AG04450 (cell line): ENCODE measurements at regions not wholly inside any gene's neighbourhood (a gene's known extent, or its start where the extent isn't known, plus 50 kb on each side); places are given as distances from the start of the nearest gene placed in this dataset.

ENCODE experiments used
- CTCF ChIA-PET: fragments of 300-600, 350-600 bp; formaldehyde crosslinking; extraction: SDS; loops from one replicate; lab custom pipeline; 2022; ENCODE audit warnings: antibody characterized with exemption, inconsistent platforms; lab: Charles Lee
- POLR2A ChIA-PET: fragments of 350-600 bp; formaldehyde crosslinking; extraction: SDS; loops from one replicate; lab custom pipeline; 2021; ENCODE audit warnings: antibody characterized with exemption, inconsistent platforms; lab: Yijun Ruan, JAX
- DNase-seq: peaks from one replicate; pipeline ENCODE4 v3.0.0-alpha.2; 2011; ENCODE audit warnings: low read depth, low spot score
- H3K27ac ChIP-seq: one replicate; pipeline ENCODE4 v1.5.1; 2012; ENCODE audit warnings: low read depth, low read length, control low read depth
- H3K27me3 ChIP-seq: one replicate; pipeline ENCODE4 v1.6.0; 2012; ENCODE audit warnings: low read length; ENCODE audit not compliant: control insufficient read depth, insufficient read depth
- H3K4me3 ChIP-seq: 2 replicates; pipeline ENCODE4 v1.5.1; 2011; ENCODE audit warnings: mild to moderate bottlenecking, low read depth, low read length, control low read depth
- H3K9me3 ChIP-seq: 2 replicates; pipeline ENCODE4 v1.5.1; 2012; ENCODE audit warnings: low read length; ENCODE audit not compliant: control insufficient read depth, insufficient read depth
- TF ChIP-seq, protein P1 (sequence below): IDR thresholded peaks from 2 replicates; pipeline ENCODE4 v1.5.1; 2011; ENCODE audit warnings: low read depth, low read length, control low read depth, inconsistent platforms

DNA sequence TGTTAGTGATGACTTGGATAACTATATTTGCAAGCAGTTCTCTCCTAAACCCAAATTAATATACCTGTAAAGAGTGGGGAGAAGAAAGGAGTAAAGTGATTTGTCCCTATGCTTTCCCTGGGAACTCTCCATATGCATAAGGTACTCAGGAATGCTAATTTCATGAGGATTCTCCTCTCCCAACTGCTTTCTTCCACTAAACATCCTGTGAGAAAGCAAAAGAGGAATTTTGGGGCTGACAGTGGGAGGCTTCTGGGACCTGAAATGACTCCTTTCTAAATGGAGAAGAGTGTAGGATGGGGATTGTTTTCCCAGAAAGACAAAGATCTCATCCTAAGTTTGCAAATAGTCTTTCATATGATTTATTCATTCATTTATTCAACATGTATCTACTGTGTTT is 250.5 kb downstream of the TDRD3 start:
- H3K9me3 ChIP-seq, result no peaks in the 10 kb centered on the region
- CTCF ChIA-PET, result no interaction called here
- TF ChIP-seq, protein P1, sequence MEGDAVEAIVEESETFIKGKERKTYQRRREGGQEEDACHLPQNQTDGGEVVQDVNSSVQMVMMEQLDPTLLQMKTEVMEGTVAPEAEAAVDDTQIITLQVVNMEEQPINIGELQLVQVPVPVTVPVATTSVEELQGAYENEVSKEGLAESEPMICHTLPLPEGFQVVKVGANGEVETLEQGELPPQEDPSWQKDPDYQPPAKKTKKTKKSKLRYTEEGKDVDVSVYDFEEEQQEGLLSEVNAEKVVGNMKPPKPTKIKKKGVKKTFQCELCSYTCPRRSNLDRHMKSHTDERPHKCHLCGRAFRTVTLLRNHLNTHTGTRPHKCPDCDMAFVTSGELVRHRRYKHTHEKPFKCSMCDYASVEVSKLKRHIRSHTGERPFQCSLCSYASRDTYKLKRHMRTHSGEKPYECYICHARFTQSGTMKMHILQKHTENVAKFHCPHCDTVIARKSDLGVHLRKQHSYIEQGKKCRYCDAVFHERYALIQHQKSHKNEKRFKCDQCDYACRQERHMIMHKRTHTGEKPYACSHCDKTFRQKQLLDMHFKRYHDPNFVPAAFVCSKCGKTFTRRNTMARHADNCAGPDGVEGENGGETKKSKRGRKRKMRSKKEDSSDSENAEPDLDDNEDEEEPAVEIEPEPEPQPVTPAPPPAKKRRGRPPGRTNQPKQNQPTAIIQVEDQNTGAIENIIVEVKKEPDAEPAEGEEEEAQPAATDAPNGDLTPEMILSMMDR, result no peak

DNA sequence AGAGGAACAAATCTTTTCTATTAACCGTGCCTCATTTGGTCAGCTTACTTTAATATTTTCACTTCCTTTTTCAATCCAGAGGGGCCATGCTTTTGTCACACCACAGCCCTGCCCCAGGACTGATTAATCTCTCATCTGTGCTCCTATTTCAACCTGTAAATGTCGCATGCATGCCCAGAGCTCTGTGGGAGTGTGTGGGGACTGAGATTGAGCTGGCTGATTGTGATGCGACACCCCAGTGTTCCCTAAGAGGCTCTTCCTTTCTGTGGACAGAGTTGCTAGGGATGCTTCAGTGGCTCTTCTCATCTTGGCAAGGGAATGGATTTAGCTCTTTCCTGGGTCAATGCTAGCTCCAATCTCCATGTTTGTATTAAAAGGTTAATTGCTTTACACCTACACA is 249.6 kb downstream of the TDRD3 start:
- ChIA-PET POLR2A (no interaction called here), CTCF (no interaction called here)
- TF ChIP-seq, protein P1, result no peak
- Histone ChIP-seq H3K27me3 (no peaks in the 10 kb centered on the region), H3K9me3 (no peaks in the 10 kb centered on the region), H3K4me3 (no peak overlapping the region), H3K27ac (no peak overlapping the region)
- no peak for DNase-seq

More for the DNA sequence above, 250.5 kb downstream of the TDRD3 start:
- DNase-seq, result no peak
- no peak overlapping the region for H3K4me3 ChIP-seq
- no peak overlapping the region for H3K27ac ChIP-seq
- POLR2A ChIA-PET, result no interaction called here
- H3K27me3 ChIP-seq, result no peaks in the 10 kb centered on the region

DNA sequence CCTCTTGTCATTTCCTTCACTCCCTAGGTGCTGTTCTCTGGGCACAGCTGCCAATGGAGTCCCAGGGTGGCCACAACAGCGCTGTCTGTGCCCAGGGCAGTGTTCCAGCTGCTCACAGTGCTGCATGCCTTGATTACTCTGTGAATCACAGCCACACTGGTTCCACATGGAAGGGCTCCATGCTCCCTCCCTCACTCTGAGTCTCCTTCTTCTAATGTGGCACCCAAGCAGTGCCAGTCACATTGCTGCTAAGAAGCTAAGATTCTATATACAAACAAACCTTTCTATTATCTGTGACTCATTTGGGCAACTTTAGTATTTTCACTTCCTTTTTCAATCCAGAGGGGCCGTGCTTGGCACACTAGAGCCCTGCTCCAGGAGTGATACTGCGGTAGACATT is 248.7 kb downstream of the TDRD3 start:
- H3K27ac ChIP-seq, result no peak overlapping the region
- no peaks in the 10 kb centered on the region for H3K9me3 ChIP-seq
- POLR2A ChIA-PET, result no interaction called here
- no peaks in the 10 kb centered on the region for H3K27me3 ChIP-seq
- CTCF ChIA-PET, result no interaction called here
- no peak overlapping the region for H3K4me3 ChIP-seq
- TF ChIP-seq, protein P1, result no peak
- DNase-seq, result no peak

DNA sequence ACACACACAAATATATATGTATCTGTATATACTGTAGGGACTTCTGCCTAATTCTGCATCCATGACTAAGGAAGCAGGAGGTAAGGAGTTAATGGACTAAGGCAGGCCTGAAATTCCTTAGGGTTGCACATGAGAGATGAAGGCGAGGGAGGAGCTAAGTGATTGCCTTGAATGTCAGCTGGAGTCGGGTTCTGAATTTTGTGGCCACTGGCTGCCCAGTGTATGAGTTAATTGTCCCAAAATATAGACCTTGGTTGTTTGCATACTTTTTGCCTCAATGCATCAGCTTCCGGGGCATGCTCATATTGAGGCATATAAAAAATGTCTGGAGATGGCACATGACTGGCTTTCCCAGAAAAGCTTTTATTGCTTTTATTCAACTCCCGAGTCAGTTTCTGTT is 245.5 kb downstream of the TDRD3 start:
- H3K9me3 ChIP-seq, result no peaks in the 10 kb centered on the region
- TF ChIP-seq, protein P1, result no peak
- no peak overlapping the region for H3K27ac ChIP-seq
- ChIA-PET POLR2A (no interaction called here), CTCF (no interaction called here)
- H3K4me3 ChIP-seq, result no peak overlapping the region
- no peaks in the 10 kb centered on the region for H3K27me3 ChIP-seq
- DNase-seq, result no peak

DNA sequence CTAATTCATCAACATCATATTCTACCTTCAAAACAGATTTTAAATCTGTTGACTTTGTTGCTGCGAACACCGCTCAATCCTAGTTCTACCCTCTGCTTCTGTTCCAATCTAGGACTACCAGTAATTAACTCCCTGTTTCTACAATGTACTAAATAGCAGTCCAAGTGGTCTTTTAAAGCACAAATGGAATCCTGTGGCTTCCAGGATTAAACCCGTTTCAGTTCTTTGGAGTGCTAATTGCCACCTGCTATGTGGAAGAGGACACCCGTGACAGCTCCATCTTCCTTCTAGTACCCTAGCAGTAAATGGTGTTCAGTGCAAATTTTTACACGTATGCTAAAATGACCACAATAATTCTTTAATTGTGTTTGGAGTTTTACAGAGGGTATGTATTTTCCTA is 232.1 kb downstream of the TDRD3 start:
- ChIA-PET CTCF (interaction anchor here (0.6 kb wide), 1 partner anchor 162 kb away, joined by 3 read pairs; no protein-coding TSS in a partner anchor), POLR2A (no interaction called here)
- Histone ChIP-seq H3K9me3 (no peaks in the 10 kb centered on the region), H3K27ac (no peak overlapping the region), H3K4me3 (no peak overlapping the region), H3K27me3 (no peaks in the 10 kb centered on the region)
- TF ChIP-seq, protein P1, result no peak
- no peak for DNase-seq
